Fibroblast of mammary gland (primary cell): ENCODE measurements at regions not wholly inside any gene's neighbourhood (a gene's known extent, or its start where the extent isn't known, plus 50 kb on each side); places are given as distances from the start of the nearest gene placed in this dataset.

Experiments used
- DNase-seq: peaks from one replicate; pipeline ENCODE4 v3.0.0-alpha.2; 2010; ENCODE audit warnings: low read depth
- H3K4me3 ChIP-seq: 2 replicates; pipeline ENCODE4 v1.5.1; 2011; ENCODE audit warnings: low read depth, mild to moderate bottlenecking, low read length, moderate library complexity; ENCODE audit not compliant: control insufficient read depth
- CTCF ChIP-seq: conservative IDR thresholded peaks from 2 replicates; pipeline ENCODE4 v1.5.1; 2011; ENCODE audit warnings: low read depth, low read length, inconsistent platforms; ENCODE audit not compliant: control insufficient read depth, insufficient read depth

- TF ChIP-seq CTCF, result no peak
- no peak overlapping the region for H3K4me3 ChIP-seq
- no peak for DNase-seq
These were observed 165.7 kb downstream of the CBLN1 start for GRCh38 chr16:49115956-49116355.

- no peak overlapping the region for H3K4me3 ChIP-seq
- DNase-seq, result no peak
- no peak for TF ChIP-seq CTCF
These were observed 168.9 kb downstream of the CBLN1 start for GRCh38 chr16:49112754-49113153.

- no peak overlapping the region for H3K4me3 ChIP-seq
- DNase-seq, result no peak
- no peak for TF ChIP-seq CTCF
These were observed 170.3 kb downstream of the CBLN1 start for GRCh38 chr16:49111351-49111750.

GRCh38 chr16:49108611-49109010, 173.0 kb downstream of the CBLN1 start:
- no peak for DNase-seq
- TF ChIP-seq CTCF, result no peak
- no peak overlapping the region for H3K4me3 ChIP-seq

- TF ChIP-seq CTCF, result no peak
- no peak for DNase-seq
- no peak overlapping the region for H3K4me3 ChIP-seq
These were observed 178.3 kb downstream of the CBLN1 start for GRCh38 chr16:49103298-49103697.

GRCh38 chr16:49101997-49102396, 179.6 kb downstream of the CBLN1 start:
- no peak for TF ChIP-seq CTCF
- H3K4me3 ChIP-seq, result no peak overlapping the region
- DNase-seq, result no peak

GRCh38 chr16:49100366-49100765, 181.3 kb downstream of the CBLN1 start:
- no peak overlapping the region for H3K4me3 ChIP-seq
- DNase-seq, result no peak

More at GRCh38 chr16:49100366-49100765, 181.3 kb downstream of the CBLN1 start:
- TF ChIP-seq CTCF, result no peak
